Skeletal muscle cell (primary cell): ENCODE measurements at regions not wholly inside any gene's neighbourhood (a gene's known extent, or its start where the extent isn't known, plus 50 kb on each side); places are given as distances from the start of the nearest gene placed in this dataset.

Experiments used
- DNase-seq: peaks from one replicate; pipeline ENCODE4 v3.0.0-alpha.2; 2010; ENCODE audit warnings: low read depth
- H3K4me3 ChIP-seq: 2 replicates; pipeline ENCODE4 v1.5.1; 2011; ENCODE audit warnings: low read depth, mild to moderate bottlenecking, control low read depth, low read length, moderate library complexity

DNA sequence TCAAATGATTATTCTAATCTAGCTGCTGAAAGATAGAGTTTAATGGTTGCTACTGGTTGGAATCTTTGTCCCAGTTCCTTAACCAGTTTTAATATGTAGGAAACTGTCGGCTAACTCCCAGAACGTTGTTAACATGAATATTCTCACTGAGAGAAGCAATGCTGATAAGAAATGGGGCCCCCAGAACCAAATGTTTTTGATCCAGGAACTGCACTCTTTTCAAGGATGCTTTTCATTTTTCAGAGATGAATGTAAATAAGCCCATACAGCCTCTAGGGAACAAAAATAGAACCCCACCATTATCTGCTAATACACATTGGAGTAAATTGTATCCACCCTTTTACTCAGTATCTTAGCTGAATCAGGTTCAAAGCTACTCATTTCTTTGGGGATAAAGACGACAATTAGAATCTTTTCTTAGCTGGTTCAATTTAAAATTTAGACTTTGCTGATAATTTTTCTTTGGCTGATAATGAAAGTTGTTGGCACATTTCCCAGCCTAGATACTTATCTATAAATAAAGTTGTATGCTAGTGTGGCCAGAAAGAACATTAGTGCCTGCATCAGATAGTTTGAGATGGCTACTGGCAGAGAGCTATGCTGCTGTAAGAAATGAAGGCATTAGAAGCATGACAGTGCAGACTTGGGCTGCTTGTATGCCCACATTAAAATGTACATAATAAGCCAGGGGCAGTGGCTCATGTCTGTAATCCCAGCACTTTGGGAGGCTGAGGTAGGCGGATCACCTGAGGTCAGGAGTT lies 323.3 kb upstream of the PDGFD start:
- no peak for DNase-seq
- no peak overlapping the region for H3K4me3 ChIP-seq

GRCh38 chr11:104484804-104485554 lies 321.0 kb upstream of the PDGFD start:
- H3K4me3 ChIP-seq: no peak overlapping the region
- DNase-seq: no peak

DNA sequence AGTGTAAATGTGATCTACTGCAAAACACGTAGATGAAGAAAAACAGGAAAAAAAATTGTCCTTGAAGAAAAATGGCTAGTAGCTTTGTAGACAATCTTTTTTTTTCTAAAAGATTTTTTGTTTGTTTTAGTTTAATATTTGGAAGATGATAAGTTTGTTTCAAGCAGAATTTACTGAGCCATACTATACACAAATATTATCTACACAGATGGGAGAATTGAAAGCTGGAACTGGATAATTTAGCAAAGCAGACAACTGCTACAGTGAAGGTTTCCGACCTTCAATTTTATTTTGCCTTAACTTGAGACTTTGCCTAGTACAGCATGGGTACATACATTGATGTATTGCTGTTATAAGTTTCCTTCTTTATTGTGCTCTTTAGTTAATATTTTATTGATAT lies 313.0 kb upstream of the PDGFD start:
- H3K4me3 ChIP-seq: no peak overlapping the region
- DNase-seq: no peak

- no peak for DNase-seq
These were observed 312.5 kb upstream of the PDGFD start for GRCh38 chr11:104476454-104476853.

GRCh38 chr11:104467404-104467803 lies 303.5 kb upstream of the PDGFD start:
- no peak for DNase-seq
- H3K4me3 ChIP-seq: no peak overlapping the region

More at GRCh38 chr11:104476454-104476853, 312.5 kb upstream of the PDGFD start:
- H3K4me3 ChIP-seq: no peak overlapping the region

- no peak for DNase-seq
These were observed 301.4 kb upstream of the PDGFD start for GRCh38 chr11:104465321-104465720.

DNA sequence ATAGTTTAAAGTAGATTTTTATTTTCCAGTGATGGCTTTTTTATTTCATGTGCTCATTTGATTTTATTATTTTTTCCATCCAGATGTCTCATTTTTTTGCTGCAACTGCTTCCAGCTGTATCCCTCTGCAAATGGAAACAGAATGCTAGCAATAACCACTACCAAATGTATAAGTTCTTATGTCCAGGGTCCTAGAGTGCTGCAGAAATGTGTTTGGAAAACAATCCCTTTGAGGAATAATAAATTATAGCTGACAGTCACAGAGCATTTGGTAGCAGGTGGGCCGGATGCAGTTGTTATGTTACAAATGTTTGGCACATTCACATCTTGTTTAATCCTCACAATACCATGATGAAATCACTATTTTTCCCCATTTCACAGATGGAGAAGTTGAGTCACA lies 300.7 kb upstream of the PDGFD start:
- no peak overlapping the region for H3K4me3 ChIP-seq
- no peak for DNase-seq

More at GRCh38 chr11:104465321-104465720, 301.4 kb upstream of the PDGFD start:
- no peak overlapping the region for H3K4me3 ChIP-seq

- DNase-seq: peak; percentile 84
- no peak overlapping the region for H3K4me3 ChIP-seq
These were observed 298.4 kb upstream of the PDGFD start for GRCh38 chr11:104462341-104462740.

GRCh38 chr11:104451197-104451893 lies 287.4 kb upstream of the PDGFD start:
- no peak overlapping the region for H3K4me3 ChIP-seq
- no peak for DNase-seq

DNA sequence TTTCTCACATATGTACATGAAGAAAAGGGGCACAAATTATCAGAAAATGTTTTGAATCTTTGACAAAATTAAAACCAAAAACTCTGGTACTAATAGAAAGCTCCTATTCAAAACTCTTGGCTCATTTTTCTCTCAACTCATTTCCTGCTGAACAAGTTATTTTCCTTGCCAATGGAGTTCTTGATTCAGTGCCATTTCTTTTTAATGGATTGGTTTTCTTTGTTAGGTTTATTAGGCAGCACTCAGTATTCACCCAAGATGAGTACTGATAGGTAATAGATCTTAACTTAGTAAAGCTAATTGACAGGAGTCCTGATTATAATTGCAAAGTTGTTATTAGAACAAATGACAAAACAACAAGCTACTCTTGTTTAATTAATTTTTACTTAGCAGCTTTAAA lies 279.4 kb upstream of the PDGFD start:
- no peak for DNase-seq
- H3K4me3 ChIP-seq: no peak overlapping the region

DNA sequence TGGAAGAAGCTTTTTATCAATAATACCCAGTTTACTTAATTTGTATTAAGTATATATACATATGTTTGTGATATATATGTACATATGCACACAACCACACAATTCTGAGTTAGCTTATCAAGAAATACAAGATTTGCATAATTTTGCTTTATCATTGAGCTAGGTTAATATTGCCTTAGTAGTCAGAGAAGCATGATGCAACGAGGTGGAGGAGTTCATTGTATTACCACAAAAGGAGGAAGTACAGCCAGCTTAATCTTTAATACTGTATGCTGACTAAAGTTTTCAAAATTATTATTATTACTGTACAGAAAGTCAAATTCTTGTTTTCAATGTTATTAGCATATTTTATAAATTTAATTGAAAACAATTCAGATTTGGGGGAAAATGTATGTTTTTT lies 278.4 kb upstream of the PDGFD start:
- H3K4me3 ChIP-seq: no peak overlapping the region
- no peak for DNase-seq

DNA sequence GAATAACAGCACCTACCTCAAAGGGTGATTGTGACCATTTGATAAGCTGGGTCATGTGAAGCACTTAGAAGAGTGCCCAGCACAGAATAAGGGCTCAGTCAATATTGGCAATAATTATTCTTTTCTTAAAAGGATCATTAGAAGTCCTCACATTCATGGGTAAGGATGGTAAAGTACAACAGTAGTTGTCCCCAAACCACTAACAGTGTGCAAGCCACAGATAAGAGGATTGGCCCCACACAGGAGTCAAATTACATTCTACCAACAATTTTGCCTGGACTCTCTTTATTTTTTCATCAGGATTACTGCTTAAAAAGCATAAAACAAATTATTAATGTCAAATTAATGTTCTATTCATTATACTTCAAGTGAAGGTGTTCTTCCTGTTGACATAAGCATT lies 271.5 kb upstream of the PDGFD start:
- H3K4me3 ChIP-seq: no peak overlapping the region
- DNase-seq: no peak

- DNase-seq: no peak
- H3K4me3 ChIP-seq: no peak overlapping the region
These were observed 269.8 kb upstream of the PDGFD start for GRCh38 chr11:104433751-104434150.

DNA sequence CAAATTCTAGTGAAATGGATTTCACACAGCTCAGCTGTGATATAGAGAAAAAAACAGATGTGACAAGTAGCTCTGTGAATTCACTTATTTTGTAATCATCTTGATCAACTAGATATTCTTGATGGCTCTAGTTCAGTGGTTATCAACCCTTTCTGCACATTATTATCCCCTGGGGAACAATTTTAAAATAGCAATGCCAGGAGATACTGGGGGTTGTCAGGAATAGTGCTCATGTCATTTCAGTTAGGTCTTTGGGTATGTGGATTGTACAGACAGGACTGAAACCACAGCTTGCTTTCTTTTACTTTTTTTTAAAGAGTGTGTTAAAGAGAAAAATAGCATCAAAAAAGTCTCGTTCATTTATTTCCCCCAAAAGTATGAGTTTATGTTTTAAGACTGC lies 269.0 kb upstream of the PDGFD start:
- no peak overlapping the region for H3K4me3 ChIP-seq
- no peak for DNase-seq

GRCh38 chr11:104432526-104432925 lies 268.6 kb upstream of the PDGFD start:
- DNase-seq: no peak
- no peak overlapping the region for H3K4me3 ChIP-seq

DNA sequence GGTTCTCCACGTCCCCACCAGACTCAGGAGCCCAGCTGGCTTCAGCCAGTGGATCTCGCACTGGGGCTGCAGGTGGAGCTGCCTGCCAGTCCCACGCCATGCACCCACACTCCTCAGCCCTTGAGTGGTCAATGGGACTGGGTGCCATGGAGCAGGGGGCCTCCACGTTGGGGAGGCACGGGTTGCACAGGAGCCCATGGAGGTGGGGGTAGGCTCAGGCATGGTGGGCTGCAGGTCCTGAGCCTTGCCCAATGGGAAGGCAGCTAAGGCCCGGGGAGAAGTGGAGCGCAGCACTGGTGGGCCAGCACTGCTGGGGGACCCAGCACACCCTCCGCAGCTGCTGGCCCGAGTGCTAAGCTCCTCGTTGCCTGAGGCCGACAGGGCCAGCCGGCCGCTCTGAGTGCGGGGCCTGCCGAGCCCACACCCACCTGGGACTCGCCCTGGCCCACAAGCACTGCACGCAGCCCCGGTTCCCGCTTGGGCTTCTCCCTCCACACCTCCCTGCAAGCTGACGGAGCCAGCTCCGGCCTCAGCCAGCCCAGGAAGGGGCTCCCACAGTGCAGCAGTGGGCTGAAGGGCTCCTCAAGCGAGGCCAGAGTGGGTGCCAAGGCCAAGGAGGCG lies 258.5 kb upstream of the PDGFD start:
- no peak overlapping the region for H3K4me3 ChIP-seq
- DNase-seq: no peak

- H3K4me3 ChIP-seq: no peak overlapping the region
- DNase-seq: peak; percentile 18
These were observed 246.4 kb upstream of the PDGFD start for GRCh38 chr11:104410336-104410735.

- DNase-seq: no peak
- no peak overlapping the region for H3K4me3 ChIP-seq
These were observed 244.7 kb upstream of the PDGFD start for GRCh38 chr11:104408630-104409029.

GRCh38 chr11:104405277-104405676 lies 241.3 kb upstream of the PDGFD start:
- no peak overlapping the region for H3K4me3 ChIP-seq
- no peak for DNase-seq
